ENCODE measurements at regions not wholly inside any gene's neighbourhood (a gene's known extent, or its start where the extent isn't known, plus 50 kb on each side); places are given as distances from the start of the nearest gene placed in this dataset.

DNA sequence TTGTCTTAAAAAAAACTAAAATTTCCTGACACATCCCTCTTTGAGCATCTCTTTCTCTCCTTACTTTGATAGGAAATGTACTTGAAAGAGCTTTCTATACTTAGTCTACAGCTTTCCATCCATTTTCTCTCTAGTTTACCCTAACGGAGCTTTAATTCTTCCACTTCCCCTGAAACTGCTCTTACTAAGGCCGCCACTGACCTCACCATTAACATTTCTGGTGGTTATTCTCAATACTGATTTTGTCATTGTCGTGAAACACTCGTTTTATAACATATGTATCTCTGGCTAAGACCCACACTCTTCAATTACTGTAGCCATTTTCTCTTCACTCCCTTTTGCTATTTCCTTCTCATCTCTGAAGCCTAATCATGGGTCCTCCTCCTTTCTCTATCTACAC, 262.0 kb upstream of the FERD3L start:
- H3K9me3 ChIP-seq: no peaks in the 10 kb centered on the region
- no peak for TF ChIP-seq FOSB (CRISPR knock-in tag; IDR thresholded peaks at IDR 0.05)
- no peak for TF ChIP-seq RCOR1 (IDR thresholded peaks at IDR 0.05; ENCODE audit: low read depth, low read length)
- no peak for TF ChIP-seq CTCF (IDR thresholded peaks at IDR 0.05)
- TF ChIP-seq, protein P1, sequence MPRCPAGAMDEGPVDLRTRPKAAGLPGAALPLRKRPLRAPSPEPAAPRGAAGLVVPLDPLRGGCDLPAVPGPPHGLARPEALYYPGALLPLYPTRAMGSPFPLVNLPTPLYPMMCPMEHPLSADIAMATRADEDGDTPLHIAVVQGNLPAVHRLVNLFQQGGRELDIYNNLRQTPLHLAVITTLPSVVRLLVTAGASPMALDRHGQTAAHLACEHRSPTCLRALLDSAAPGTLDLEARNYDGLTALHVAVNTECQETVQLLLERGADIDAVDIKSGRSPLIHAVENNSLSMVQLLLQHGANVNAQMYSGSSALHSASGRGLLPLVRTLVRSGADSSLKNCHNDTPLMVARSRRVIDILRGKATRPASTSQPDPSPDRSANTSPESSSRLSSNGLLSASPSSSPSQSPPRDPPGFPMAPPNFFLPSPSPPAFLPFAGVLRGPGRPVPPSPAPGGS (IDR thresholded peaks at IDR 0.05): no peak
- TF ChIP-seq JUN (IDR thresholded peaks at IDR 0.05): no peak
- TF ChIP-seq CHD2 (IDR thresholded peaks at IDR 0.05; ENCODE audit: low read length, partially characterized antibody): no peak
- TF ChIP-seq NPAS2 (CRISPR knock-in tag; IDR thresholded peaks at IDR 0.05; ENCODE audit: borderline replicate concordance): no peak
- TF ChIP-seq CHD4 (IDR thresholded peaks at IDR 0.05; ENCODE audit: borderline replicate concordance): no peak
- TF ChIP-seq FOSL2 (IDR thresholded peaks at IDR 0.05): no peak
- no peak for TF ChIP-seq FOSL2 (CRISPR knock-in tag; IDR thresholded peaks at IDR 0.05)
- TF ChIP-seq MYC (IDR thresholded peaks at IDR 0.05; ENCODE audit: borderline replicate concordance, low read length): no peak
- TF ChIP-seq HMGXB4 (CRISPR knock-in tag; IDR thresholded peaks at IDR 0.05; ENCODE audit: borderline replicate concordance): no peak
- TF ChIP-seq ZFP36 (IDR thresholded peaks at IDR 0.05; ENCODE audit: borderline replicate concordance, partially characterized antibody): no peak
- TF ChIP-seq REST (IDR thresholded peaks at IDR 0.05): no peak
- TF ChIP-seq NFE2L2 (conservative IDR thresholded peaks at IDR 0.05; ENCODE audit: low read length): no peak
- TF ChIP-seq, protein P2, sequence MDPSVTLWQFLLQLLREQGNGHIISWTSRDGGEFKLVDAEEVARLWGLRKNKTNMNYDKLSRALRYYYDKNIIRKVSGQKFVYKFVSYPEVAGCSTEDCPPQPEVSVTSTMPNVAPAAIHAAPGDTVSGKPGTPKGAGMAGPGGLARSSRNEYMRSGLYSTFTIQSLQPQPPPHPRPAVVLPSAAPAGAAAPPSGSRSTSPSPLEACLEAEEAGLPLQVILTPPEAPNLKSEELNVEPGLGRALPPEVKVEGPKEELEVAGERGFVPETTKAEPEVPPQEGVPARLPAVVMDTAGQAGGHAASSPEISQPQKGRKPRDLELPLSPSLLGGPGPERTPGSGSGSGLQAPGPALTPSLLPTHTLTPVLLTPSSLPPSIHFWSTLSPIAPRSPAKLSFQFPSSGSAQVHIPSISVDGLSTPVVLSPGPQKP (IDR thresholded peaks at IDR 0.05; ENCODE audit: low read depth, low read length): no peak
- no peak for TF ChIP-seq MAZ (IDR thresholded peaks at IDR 0.05; ENCODE audit: borderline replicate concordance, low read depth, low read length)
- no peak for TF ChIP-seq CBX8 (IDR thresholded peaks at IDR 0.05)
- TF ChIP-seq, protein P3, sequence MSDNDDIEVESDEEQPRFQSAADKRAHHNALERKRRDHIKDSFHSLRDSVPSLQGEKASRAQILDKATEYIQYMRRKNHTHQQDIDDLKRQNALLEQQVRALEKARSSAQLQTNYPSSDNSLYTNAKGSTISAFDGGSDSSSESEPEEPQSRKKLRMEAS (IDR thresholded peaks at IDR 0.05): no peak
- no peak for TF ChIP-seq JUNB (IDR thresholded peaks at IDR 0.05)
- TF ChIP-seq, protein P4, sequence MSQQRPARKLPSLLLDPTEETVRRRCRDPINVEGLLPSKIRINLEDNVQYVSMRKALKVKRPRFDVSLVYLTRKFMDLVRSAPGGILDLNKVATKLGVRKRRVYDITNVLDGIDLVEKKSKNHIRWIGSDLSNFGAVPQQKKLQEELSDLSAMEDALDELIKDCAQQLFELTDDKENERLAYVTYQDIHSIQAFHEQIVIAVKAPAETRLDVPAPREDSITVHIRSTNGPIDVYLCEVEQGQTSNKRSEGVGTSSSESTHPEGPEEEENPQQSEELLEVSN (IDR thresholded peaks at IDR 0.05; ENCODE audit: borderline replicate concordance, low read depth): no peak
- DNase-seq (ENCODE audit: low read depth in 1 of 2, low spot score in 1 of 2) (no peak), FAIRE-seq (no peak), ATAC-seq (no peak)
- H3K4me2 ChIP-seq: no peak overlapping the region
- CTCF ChIA-PET: interaction anchor here (1.3 kb wide), 1 partner anchor 86 kb away, joined by 3 read pairs; no protein-coding TSS in a partner anchor
- H3K4me1 ChIP-seq: peaks cover 24% of the 10 kb centered on the region; the same call in 2 of the 3 replicates
- H3K27ac ChIP-seq: no peak overlapping the region
- POLR2A ChIA-PET: no interaction called here
- WGBS (ENCODE audit: missing lambda C conversion rate): 76% methylated on average over 4 of the region's 4 CpGs
- H3K4me3 ChIP-seq: no peak overlapping the region

Measured in A549 (cell line).